Hepatocyte (in vitro differentiated cells): ENCODE measurements at regions not wholly inside any gene's neighbourhood (a gene's known extent, or its start where the extent isn't known, plus 50 kb on each side); places are given as distances from the start of the nearest gene placed in this dataset.

Source experiments
- DNase-seq: peaks from one replicate; pipeline ENCODE4 v3.0.0-alpha.2; 2016; ENCODE audit warnings: low spot score
- H2AFZ ChIP-seq: fragments of 200-600 bp; sonication (generic); 2 replicates; pipeline ENCODE4 v1.6.0; 2016; ENCODE audit warnings: antibody characterized with exemption, mild to moderate bottlenecking
- H3K27ac ChIP-seq: fragments of 200-600 bp; sonication (generic); 2 replicates; pipeline ENCODE4 v1.5.1; 2016; ENCODE audit warnings: mild to moderate bottlenecking
- H3K27me3 ChIP-seq: fragments of 200-600 bp; sonication (generic); 2 replicates; pipeline ENCODE4 v1.6.1; 2016
- H3K36me3 ChIP-seq: fragments of 200-600 bp; sonication (generic); replicated peaks from 2 replicates; pipeline ENCODE4 v1.5.1; 2016; ENCODE audit warnings: low read depth; ENCODE audit not compliant: insufficient read depth
- H3K4me1 ChIP-seq: fragments of 200-600 bp; sonication (generic); 2 replicates; pipeline ENCODE4 v1.5.1; 2016; ENCODE audit warnings: mild to moderate bottlenecking, moderate library complexity; ENCODE audit not compliant: insufficient read depth
- H3K4me2 ChIP-seq: fragments of 200-600 bp; sonication (generic); 2 replicates; pipeline ENCODE4 v1.6.0; 2016
- H3K4me3 ChIP-seq: fragments of 200-600 bp; sonication (generic); 2 replicates; pipeline ENCODE4 v1.5.1; 2016; ENCODE audit warnings: mild to moderate bottlenecking
- H3K79me2 ChIP-seq: fragments of 200-600 bp; sonication (generic); 2 replicates; pipeline ENCODE4 v1.6.0; 2017; ENCODE audit warnings: mild to moderate bottlenecking
- H3K9me2 ChIP-seq: fragments of 200-600 bp; sonication (generic); replicated peaks from 2 replicates; pipeline ENCODE4 v1.6.0; 2017; ENCODE audit warnings: mild to moderate bottlenecking; ENCODE audit not compliant: insufficient read depth
- H3K9me3 ChIP-seq: fragments of 200-600 bp; sonication (generic); 2 replicates; pipeline ENCODE4 v1.5.1; 2016; ENCODE audit warnings: low read depth, mild to moderate bottlenecking
- H4K20me1 ChIP-seq: fragments of 200-600 bp; sonication (generic); 2 replicates; pipeline ENCODE4 v1.6.0; 2016; ENCODE audit warnings: mild to moderate bottlenecking; ENCODE audit not compliant: insufficient read depth, poor library complexity, severe bottlenecking
- CTCF ChIP-seq: fragments of 200-600 bp; sonication (generic); IDR thresholded peaks from 2 replicates; pipeline ENCODE4 v1.5.1; 2016; ENCODE audit warnings: antibody characterized with exemption, mild to moderate bottlenecking; ENCODE audit not compliant: poor library complexity
- EZH2 ChIP-seq: fragments of 200-600 bp; sonication (generic); IDR thresholded peaks from 2 replicates; pipeline ENCODE4 v1.6.1; 2016; ENCODE audit warnings: antibody characterized with exemption, mild to moderate bottlenecking, borderline replicate concordance
- EZH2phosphoT487 ChIP-seq: fragments of 200-600 bp; sonication (generic); IDR thresholded peaks from one replicate; pipeline ENCODE4 v1.6.1; 2018; ENCODE audit warnings: antibody characterized with exemption, mild to moderate bottlenecking, low read depth, moderate library complexity; ENCODE audit not compliant: unreplicated experiment, severe bottlenecking
- WGBS: methylation state at CpG from one replicate; pipeline ENCODE4 v1.1.6; 2016; ENCODE audit warnings: low lambda C conversion rate; ENCODE audit errors: missing lambda C conversion rate; 5-methylcytosine and 5-hydroxymethylcytosine counted together

- no peaks in the 10 kb centered on the region for H3K9me3 ChIP-seq
- peaks cover 7% of the 10 kb centered on the region for H3K4me1 ChIP-seq
- peak; percentile 10 for DNase-seq
- no peak overlapping the region for H3K4me3 ChIP-seq
- H3K4me2 ChIP-seq: peak overlapping the region; percentile 31
- 26% methylated on average over 6 of the region's 6 CpGs for WGBS
- H4K20me1 ChIP-seq: no peaks in the 10 kb centered on the region
- no peak overlapping the region for H2AFZ ChIP-seq
- no peaks in the 10 kb centered on the region for H3K27me3 ChIP-seq
- no peaks in the 10 kb centered on the region for H3K9me2 ChIP-seq
- no peak for TF ChIP-seq CTCF
- no peak for TF ChIP-seq EZH2
- TF ChIP-seq EZH2phosphoT487: no peak
- H3K79me2 ChIP-seq: no peaks in the 10 kb centered on the region
- no peaks in the 10 kb centered on the region for H3K36me3 ChIP-seq
- no peak overlapping the region for H3K27ac ChIP-seq
Measured at GRCh38 chr3:87069971-87070370, 79.0 kb upstream of the VGLL3 start.

GRCh38 chr3:87069021-87069420 lies 78.1 kb upstream of the VGLL3 start:
- 81% methylated on average over 5 of the region's 5 CpGs for WGBS
- DNase-seq: no peak

GRCh38 chr3:87062685-87063084 lies 71.7 kb upstream of the VGLL3 start:
- no peaks in the 10 kb centered on the region for H3K79me2 ChIP-seq
- WGBS: 79% methylated on average over 3 of the region's 3 CpGs
- no peak for TF ChIP-seq CTCF
- no peak for TF ChIP-seq EZH2phosphoT487
- no peak for TF ChIP-seq EZH2
- H3K27me3 ChIP-seq: no peaks in the 10 kb centered on the region
- H3K9me2 ChIP-seq: no peaks in the 10 kb centered on the region
- no peak for DNase-seq
- no peak overlapping the region for H3K27ac ChIP-seq
- no peaks in the 10 kb centered on the region for H3K36me3 ChIP-seq
- no peaks in the 10 kb centered on the region for H4K20me1 ChIP-seq
- H3K4me2 ChIP-seq: no peak overlapping the region
- H2AFZ ChIP-seq: no peak overlapping the region
- H3K9me3 ChIP-seq: no peaks in the 10 kb centered on the region
- no peak overlapping the region for H3K4me3 ChIP-seq
- H3K4me1 ChIP-seq: no peaks in the 10 kb centered on the region

More at GRCh38 chr3:87069021-87069420, 78.1 kb upstream of the VGLL3 start:
- H3K4me3 ChIP-seq: no peak overlapping the region
- no peaks in the 10 kb centered on the region for H3K9me3 ChIP-seq
- H4K20me1 ChIP-seq: no peaks in the 10 kb centered on the region
- no peak overlapping the region for H2AFZ ChIP-seq
- no peak overlapping the region for H3K4me2 ChIP-seq
- no peaks in the 10 kb centered on the region for H3K9me2 ChIP-seq
- no peaks in the 10 kb centered on the region for H3K36me3 ChIP-seq
- no peaks in the 10 kb centered on the region for H3K27me3 ChIP-seq
- H3K27ac ChIP-seq: no peak overlapping the region
- no peaks in the 10 kb centered on the region for H3K79me2 ChIP-seq
- no peak for TF ChIP-seq EZH2
- no peak for TF ChIP-seq EZH2phosphoT487
- no peak for TF ChIP-seq CTCF
- H3K4me1 ChIP-seq: peaks cover 7% of the 10 kb centered on the region

GRCh38 chr3:87057474-87057873 lies 66.5 kb upstream of the VGLL3 start:
- TF ChIP-seq EZH2: no peak
- no peak for TF ChIP-seq EZH2phosphoT487
- TF ChIP-seq CTCF: no peak
- Histone ChIP-seq H3K27me3 (no peaks in the 10 kb centered on the region), H3K79me2 (no peaks in the 10 kb centered on the region), H3K36me3 (no peaks in the 10 kb centered on the region), H3K9me3 (no peaks in the 10 kb centered on the region), H4K20me1 (no peaks in the 10 kb centered on the region), H3K4me2 (no peak overlapping the region), H3K27ac (no peak overlapping the region), H3K9me2 (no peaks in the 10 kb centered on the region), H3K4me1 (no peaks in the 10 kb centered on the region), H3K4me3 (no peak overlapping the region), H2AFZ (no peak overlapping the region)
- WGBS: 83% methylated on average over 1 of the region's 1 CpG
- DNase-seq: no peak
